ENCODE measurements at regions not wholly inside any gene's neighbourhood (a gene's known extent, or its start where the extent isn't known, plus 50 kb on each side); places are given as distances from the start of the nearest gene placed in this dataset.

- TF ChIP-seq GATA3 (IDR thresholded peaks at IDR 0.05; ENCODE audit: low read depth, low read length): no peak
- TF ChIP-seq GATA2 (IDR thresholded peaks at IDR 0.05; ENCODE audit: low read depth, low read length): no peak
Observed at GRCh38 chr4:53674903-53675302, 83.6 kb upstream of the LNX1 start.
